ENCODE measurements at regions not wholly inside any gene's neighbourhood (a gene's known extent, or its start where the extent isn't known, plus 50 kb on each side); places are given as distances from the start of the nearest gene placed in this dataset.
"Not testable (repeated sequence)": the region's sequence is repeated elsewhere in the genome, so short reads cannot be mapped to it uniquely, and the experiment has no call there.

- DNase-seq: not testable (repeated sequence)
Observed at GRCh38 chr20:29519610-29520241, 1737.7 kb upstream of the DEFB115 start.

- DNase-seq: not testable (repeated sequence)
Observed at GRCh38 chr20:29533566-29534177, 1723.8 kb upstream of the DEFB115 start.

DNA sequence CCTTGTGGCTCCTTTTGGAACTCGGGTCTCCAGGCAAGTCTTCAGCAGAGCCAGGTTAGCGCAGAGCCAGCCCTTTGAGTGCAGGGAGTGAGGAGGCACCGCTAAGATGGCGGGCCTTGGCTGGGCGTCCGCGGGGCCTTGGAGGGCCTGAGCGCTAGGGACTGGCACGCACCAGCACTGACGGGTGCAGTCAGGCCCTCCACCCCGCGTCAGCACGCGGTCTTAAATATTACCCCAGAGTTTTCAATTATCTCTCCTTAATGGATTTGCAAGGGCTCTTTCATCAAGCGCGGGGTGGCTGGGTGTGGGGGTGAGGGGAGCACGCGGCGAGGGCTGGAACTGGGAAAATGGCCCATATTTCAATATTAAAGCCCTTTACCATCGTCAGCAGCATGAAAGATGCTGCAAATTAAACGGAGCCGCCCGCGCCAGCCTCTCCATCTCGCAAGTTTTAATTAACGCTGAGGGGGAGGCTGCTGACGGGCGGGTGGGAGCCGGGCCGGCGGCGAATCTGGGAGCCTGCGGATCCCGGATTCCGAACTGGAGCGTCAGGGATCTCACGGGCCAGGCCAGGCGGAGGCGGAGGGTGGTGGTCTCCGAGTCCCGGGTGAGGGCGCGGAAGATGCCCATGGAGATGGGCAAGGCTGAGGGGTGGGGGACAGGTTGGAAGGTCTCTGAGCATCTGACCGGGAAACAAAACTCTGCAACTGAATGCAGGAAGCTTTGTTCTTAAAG, 1690.4 kb upstream of the DEFB115 start:
- DNase-seq: not testable (repeated sequence)

DNA sequence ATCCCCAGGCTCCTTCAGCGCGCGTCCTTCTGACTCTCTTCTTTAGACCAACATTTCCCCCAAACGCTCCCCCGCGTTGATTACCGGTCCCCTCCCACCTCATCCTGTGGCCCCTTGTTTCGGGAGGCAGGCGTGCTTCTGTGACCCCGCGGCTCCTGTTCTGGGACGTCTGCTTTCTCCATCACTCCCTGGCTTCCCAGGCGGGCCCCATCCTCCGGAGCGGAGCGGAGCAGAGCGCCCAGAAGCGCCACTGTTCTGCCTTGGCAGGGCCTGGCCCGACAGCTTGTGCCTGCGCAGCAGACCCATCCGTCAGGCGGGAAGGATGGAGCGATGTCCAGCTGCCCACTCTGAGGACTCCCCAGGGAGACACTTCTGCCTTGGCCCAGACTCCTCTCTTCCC, 1689.8 kb upstream of the DEFB115 start:
- not testable (repeated sequence) for DNase-seq

DNA sequence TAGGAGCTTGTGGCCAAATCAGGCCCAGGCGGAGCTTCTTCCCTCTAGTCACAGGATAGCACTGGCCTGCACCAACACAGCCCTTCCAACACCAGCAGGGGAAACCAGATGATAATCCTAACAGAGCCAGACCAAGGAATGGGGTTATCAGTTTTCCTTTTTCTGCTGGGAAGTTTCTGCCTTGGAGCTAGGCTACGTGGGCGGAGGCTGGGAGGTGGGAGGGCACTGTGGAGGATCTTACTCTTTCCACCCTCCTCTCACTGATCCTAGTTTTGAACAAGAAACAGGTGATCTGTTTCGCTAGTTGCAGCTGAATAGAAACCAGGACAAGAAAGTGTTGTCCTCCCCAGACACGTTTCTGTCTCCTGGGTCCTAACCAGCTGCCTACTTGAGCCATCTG, 1687.3 kb upstream of the DEFB115 start:
- not testable (repeated sequence) for DNase-seq

GRCh38 chr20:29589530-29589929, 1667.9 kb upstream of the DEFB115 start:
- not testable (repeated sequence) for DNase-seq

GRCh38 chr20:29604163-29604562, 1653.3 kb upstream of the DEFB115 start:
- not testable (repeated sequence) for DNase-seq

- DNase-seq: not testable (repeated sequence)
Observed at GRCh38 chr20:29606171-29606570, 1651.3 kb upstream of the DEFB115 start.

- DNase-seq: not testable (repeated sequence)
Observed at GRCh38 chr20:29629395-29629794, 1628.1 kb upstream of the DEFB115 start.

Measured in renal pelvis (tissue), 1 donor.